Prostate gland (tissue), 2 donors: ENCODE measurements at regions not wholly inside any gene's neighbourhood (a gene's known extent, or its start where the extent isn't known, plus 50 kb on each side); places are given as distances from the start of the nearest gene placed in this dataset.

Experiments used
- DNase-seq: peaks from one replicate; pipeline ENCODE4 v3.0.0-alpha.2; 2019; ENCODE audit warnings: low spot score
- H3K27ac ChIP-seq, 2 donors: fragments of 200-600 bp; sonication (generic); 2 replicates each; pipeline ENCODE4 v1.5.1; 2017 to 2019
- H3K27me3 ChIP-seq: fragments of 200-600 bp; sonication (generic); replicated peaks from 2 replicates; pipeline ENCODE4 v1.5.1; 2019; ENCODE audit not compliant: insufficient read depth
- H3K36me3 ChIP-seq, 2 donors: fragments of 200-600 bp; sonication (generic); 1 replicate in 1 of 2; 2 replicates in 1 of 2; pipeline versions ENCODE4 v1.5.1 to v1.8.1; 2017 to 2019
- H3K4me1 ChIP-seq: fragments of 200-600 bp; sonication (generic); replicated peaks from 2 replicates; pipeline ENCODE4 v1.5.1; 2019
- H3K4me3 ChIP-seq, 2 donors: fragments of 200-600 bp; sonication (generic); 2 replicates each; pipeline ENCODE4 v1.5.1; 2017 to 2019
- H3K9me3 ChIP-seq: fragments of 200-600 bp; sonication (generic); 2 replicates; pipeline ENCODE4 v1.5.1; 2017
- CTCF ChIP-seq, 4 experiments: fragments of 200-600 bp in 2 of 4; fragments of 450-650 bp in 2 of 4; sonication (generic) in 2 of 4; IDR thresholded peaks; 1 replicate in 3 of 4; 2 replicates in 1 of 4; pipeline ENCODE4 v1.5.1; 2016 to 2019; ENCODE audit warnings: antibody characterized with exemption in 4 of 4, mild to moderate bottlenecking in 2 of 4, moderate library complexity in 2 of 4
- POLR2A ChIP-seq: fragments of 450-650 bp; IDR thresholded peaks from one replicate; pipeline ENCODE4 v1.6.1; 2016; ENCODE audit warnings: antibody characterized with exemption, mild to moderate bottlenecking
- POLR2AphosphoS5 ChIP-seq: sonication (generic); formaldehyde crosslinking; IDR thresholded peaks from one replicate; pipeline ENCODE4 v1.6.1; 2017; ENCODE audit warnings: antibody characterized with exemption
- WGBS: methylation state at CpG from one replicate; pipeline ENCODE4 v1.1.5; 2018; 5-methylcytosine and 5-hydroxymethylcytosine counted together
- intact Hi-C: fragments of 100-400 bp; cut with DNase I; formaldehyde crosslinking; loops from one replicate; pipeline ENCODE4 v1.14.2; 2022

- H3K27me3 ChIP-seq = no peaks in the 10 kb centered on the region
- no peak for DNase-seq
- no peaks in the 10 kb centered on the region for H3K36me3 ChIP-seq
- no peak overlapping the region for H3K27ac ChIP-seq
- intact Hi-C loops = no loop called here
- 81% methylated on average over 5 of the region's 5 CpGs for WGBS
- H3K4me3 ChIP-seq = no peak overlapping the region
- no peaks in the 10 kb centered on the region for H3K9me3 ChIP-seq
- TF ChIP-seq POLR2AphosphoS5 = no peak
- no peak for TF ChIP-seq CTCF (IDR thresholded peaks at IDR 0.05)
- TF ChIP-seq POLR2A = no peak
- no peaks in the 10 kb centered on the region for H3K4me1 ChIP-seq
These were observed 68.7 kb upstream of the HAND1 start for GRCh38 chr5:154546719-154547118.

GRCh38 chr5:154544646-154545045, 66.6 kb upstream of the HAND1 start:
- H3K27me3 ChIP-seq = no peaks in the 10 kb centered on the region
- H3K27ac ChIP-seq = no peak overlapping the region
- no peak for DNase-seq
- intact Hi-C loops = no loop called here
- no peaks in the 10 kb centered on the region for H3K9me3 ChIP-seq
- no peaks in the 10 kb centered on the region for H3K36me3 ChIP-seq
- no peaks in the 10 kb centered on the region for H3K4me1 ChIP-seq
- TF ChIP-seq CTCF (IDR thresholded peaks at IDR 0.05) = no peak
- no peak for TF ChIP-seq POLR2A
- no peak for TF ChIP-seq POLR2AphosphoS5
- no peak overlapping the region for H3K4me3 ChIP-seq
- WGBS = 47% methylated on average over 3 of the region's 3 CpGs

GRCh38 chr5:154543380-154543779, 65.4 kb upstream of the HAND1 start:
- H3K27ac ChIP-seq = no peak overlapping the region
- no peaks in the 10 kb centered on the region for H3K36me3 ChIP-seq
- no peaks in the 10 kb centered on the region for H3K4me1 ChIP-seq
- 75% methylated on average over 5 of the region's 5 CpGs for WGBS
- no peak for TF ChIP-seq CTCF (IDR thresholded peaks at IDR 0.05)
- no peak for TF ChIP-seq POLR2A
- TF ChIP-seq POLR2AphosphoS5 = no peak
- no peak for DNase-seq
- H3K4me3 ChIP-seq = no peak overlapping the region
- intact Hi-C loops = no loop called here
- H3K9me3 ChIP-seq = no peaks in the 10 kb centered on the region
- no peaks in the 10 kb centered on the region for H3K27me3 ChIP-seq

GRCh38 chr5:154542581-154542980, 64.6 kb upstream of the HAND1 start:
- Histone ChIP-seq H3K9me3 (no peaks in the 10 kb centered on the region), H3K4me1 (no peaks in the 10 kb centered on the region), H3K36me3 (no peaks in the 10 kb centered on the region), H3K27me3 (no peaks in the 10 kb centered on the region), H3K4me3 (no peak overlapping the region), H3K27ac (no peak overlapping the region)
- 71% methylated on average over 5 of the region's 5 CpGs for WGBS
- TF ChIP-seq POLR2AphosphoS5 = no peak
- no peak for TF ChIP-seq POLR2A
- TF ChIP-seq CTCF (IDR thresholded peaks at IDR 0.05) = no peak
- intact Hi-C loops = no loop called here
- DNase-seq = no peak

GRCh38 chr5:154542000-154542399, 64.0 kb upstream of the HAND1 start:
- intact Hi-C loops = no loop called here
- no peak for DNase-seq
- 73% methylated on average over 6 of the region's 6 CpGs for WGBS

More at GRCh38 chr5:154542000-154542399, 64.0 kb upstream of the HAND1 start:
- Histone ChIP-seq H3K36me3 (no peaks in the 10 kb centered on the region), H3K27me3 (no peaks in the 10 kb centered on the region), H3K4me3 (no peak overlapping the region), H3K4me1 (no peaks in the 10 kb centered on the region), H3K27ac (no peak overlapping the region), H3K9me3 (no peaks in the 10 kb centered on the region)
- no peak for TF ChIP-seq CTCF (IDR thresholded peaks at IDR 0.05)
- TF ChIP-seq POLR2AphosphoS5 = no peak
- TF ChIP-seq POLR2A = no peak
